Daoy (cell line): ENCODE measurements at regions not wholly inside any gene's neighbourhood (a gene's known extent, or its start where the extent isn't known, plus 50 kb on each side); places are given as distances from the start of the nearest gene placed in this dataset.

ENCODE experiments used
- DNase-seq: peaks from one replicate; pipeline ENCODE4 v3.0.0-alpha.2; 2015; ENCODE audit warnings: low read depth

DNA sequence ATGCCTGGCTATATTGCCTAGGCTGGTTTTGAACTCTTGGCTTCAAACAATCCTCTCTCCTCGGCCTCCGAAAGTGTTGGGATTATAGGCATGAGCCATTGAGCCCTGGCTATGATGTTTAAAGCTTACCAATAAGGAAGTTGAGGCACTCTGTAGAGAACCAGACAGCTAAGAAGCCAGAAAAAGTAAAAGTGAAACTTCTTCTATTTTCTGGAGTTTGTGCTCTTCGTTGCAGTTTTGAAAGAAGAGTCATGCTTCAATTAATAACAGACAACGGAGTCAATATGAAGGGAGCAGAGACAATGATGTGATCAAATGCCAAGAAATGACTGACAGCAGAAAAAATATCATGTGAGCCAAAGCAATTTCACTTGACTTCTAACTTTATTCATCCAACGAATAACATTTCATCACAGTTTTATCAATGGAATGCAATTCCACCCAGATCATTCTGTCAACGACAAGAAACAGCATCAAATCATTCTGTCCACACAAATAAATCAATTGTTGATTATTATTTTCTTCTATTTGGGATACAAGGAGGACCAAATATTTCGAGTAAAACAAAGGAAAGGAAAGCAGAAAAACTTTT is 175.5 kb upstream of the CELF4 start:
- no peak for DNase-seq

- DNase-seq, result no peak
These were observed 168.8 kb upstream of the CELF4 start for GRCh38 chr18:37734406-37734805.

DNA sequence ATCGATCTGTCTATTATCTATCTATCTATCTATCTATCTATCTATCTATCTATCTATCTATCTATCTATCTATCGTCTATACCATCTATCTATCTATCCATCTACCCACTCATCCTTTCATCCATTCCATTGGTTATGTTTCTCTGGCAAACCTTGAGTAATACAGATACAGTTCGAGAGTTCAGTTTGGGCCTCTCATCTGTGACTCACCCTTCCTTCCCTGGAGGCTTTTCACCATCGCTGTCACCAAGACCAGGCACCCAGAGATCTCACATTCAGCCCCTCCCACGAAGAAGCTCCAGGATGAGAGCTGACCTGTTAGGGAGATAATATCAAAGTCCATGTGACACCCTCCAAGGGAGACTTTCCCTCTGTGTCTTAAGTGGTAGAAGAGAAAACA is 164.1 kb upstream of the CELF4 start:
- no peak for DNase-seq

DNA sequence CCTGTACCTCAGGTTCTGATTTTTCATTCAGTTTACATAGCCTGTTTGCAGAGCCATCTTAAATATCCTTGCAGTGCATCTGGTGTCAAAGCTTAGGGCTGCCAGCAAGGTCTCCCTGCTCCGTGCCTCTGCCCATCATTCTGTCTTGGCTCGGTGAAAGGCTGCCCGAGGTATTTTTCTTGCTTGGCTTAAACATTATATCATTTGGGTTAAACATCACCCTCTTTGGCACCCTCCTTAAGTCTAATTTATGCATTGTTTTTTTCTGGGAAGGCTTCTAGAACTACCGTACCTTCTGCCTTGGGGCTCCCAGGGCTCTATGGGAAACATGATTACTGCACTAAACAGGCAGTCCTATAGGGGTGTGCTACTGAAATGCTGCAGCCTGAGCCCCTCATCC is 158.6 kb upstream of the CELF4 start:
- DNase-seq, result no peak

GRCh38 chr18:37721544-37722522 is 156.2 kb upstream of the CELF4 start:
- no peak for DNase-seq

DNA sequence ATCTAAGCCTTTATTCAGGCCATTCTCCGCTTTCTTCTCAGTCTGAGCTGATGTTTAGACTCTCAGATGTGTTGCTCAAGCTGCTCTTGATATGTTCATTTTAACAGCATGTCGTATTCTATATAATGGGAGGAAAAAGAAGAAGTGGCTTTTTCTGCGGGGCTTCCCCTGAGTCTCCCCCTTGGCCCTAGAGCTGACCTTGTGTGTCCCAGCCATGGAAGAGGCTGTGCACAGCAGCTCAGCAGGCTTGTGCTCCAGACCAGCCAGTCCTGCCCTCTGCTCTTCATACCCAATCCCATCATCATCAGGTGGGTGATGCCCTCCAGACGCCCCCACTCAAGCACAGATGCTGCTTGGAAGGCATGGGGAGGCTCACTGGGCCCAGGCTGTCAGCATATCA is 155.1 kb upstream of the CELF4 start:
- DNase-seq, result no peak

- DNase-seq, result no peak
These were observed 152.1 kb upstream of the CELF4 start for GRCh38 chr18:37717656-37718055.

DNA sequence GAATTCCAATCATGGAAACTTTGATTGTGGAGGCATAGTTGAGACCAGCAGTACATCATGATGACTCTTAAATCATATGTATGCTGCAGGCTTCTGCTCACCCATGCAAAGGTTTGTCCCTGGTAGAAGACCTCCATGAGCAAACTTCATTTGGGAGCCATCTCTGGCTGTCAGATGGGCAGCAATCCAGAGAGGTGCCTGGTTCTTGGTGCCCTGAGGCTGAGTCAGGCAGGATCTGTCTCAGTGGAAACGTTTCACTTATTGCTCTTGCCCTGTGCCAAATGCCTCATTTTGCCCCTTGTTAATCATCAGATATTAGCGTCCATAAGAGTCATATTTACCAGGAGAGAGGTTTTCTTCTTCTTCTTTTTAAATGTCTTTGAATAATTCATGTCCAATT is 151.5 kb upstream of the CELF4 start:
- no peak for DNase-seq

DNA sequence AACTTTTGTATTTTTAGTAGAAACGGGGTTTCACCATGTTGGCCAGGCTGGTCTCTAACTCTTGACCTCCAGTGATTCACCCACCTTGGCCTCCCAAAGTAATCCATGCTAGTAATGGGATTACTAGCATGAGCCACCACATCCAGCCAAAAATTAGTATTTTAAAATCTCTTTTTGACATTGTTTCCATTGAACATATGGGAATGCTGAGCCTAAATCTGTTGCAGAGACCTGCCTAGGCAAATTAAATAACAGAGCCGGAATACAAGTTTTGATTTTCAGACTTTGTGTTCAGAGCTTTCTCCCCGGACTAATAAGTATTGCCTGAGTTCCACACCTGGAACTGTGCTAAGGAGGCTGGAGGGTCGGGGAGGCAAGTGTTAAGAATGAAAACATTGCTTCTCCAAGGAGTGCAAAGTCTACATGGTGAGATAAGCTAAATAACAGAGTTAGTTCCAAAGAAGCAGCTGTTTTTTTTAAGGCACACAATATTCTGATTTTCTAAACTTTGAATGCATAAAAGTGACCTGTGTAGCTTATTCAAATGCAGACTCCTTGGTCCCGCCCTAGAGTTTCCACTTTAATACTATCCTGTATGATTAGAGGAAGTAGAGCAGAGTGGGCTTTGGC is 150.6 kb upstream of the CELF4 start:
- DNase-seq, result no peak

DNA sequence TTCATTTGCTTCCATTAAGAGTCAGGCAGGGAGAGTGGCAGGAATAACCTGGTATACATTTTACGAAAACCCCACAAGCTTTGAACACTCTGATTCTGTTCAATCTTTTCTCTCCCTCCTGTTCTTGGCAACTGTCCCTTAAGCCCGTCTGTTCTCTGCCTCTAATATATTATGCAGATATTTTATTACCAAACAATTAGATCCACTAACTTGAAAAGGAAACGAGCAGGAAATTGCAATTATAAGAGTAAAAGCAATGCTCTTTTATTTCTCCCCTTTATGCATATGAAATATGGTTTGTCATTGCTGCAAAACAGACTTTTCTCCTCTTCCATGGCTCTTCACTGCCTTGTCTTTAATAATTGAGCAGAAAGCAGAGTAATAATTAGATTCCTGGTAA is 149.1 kb upstream of the CELF4 start:
- DNase-seq, result no peak

GRCh38 chr18:37712776-37713175 is 147.2 kb upstream of the CELF4 start:
- no peak for DNase-seq

DNA sequence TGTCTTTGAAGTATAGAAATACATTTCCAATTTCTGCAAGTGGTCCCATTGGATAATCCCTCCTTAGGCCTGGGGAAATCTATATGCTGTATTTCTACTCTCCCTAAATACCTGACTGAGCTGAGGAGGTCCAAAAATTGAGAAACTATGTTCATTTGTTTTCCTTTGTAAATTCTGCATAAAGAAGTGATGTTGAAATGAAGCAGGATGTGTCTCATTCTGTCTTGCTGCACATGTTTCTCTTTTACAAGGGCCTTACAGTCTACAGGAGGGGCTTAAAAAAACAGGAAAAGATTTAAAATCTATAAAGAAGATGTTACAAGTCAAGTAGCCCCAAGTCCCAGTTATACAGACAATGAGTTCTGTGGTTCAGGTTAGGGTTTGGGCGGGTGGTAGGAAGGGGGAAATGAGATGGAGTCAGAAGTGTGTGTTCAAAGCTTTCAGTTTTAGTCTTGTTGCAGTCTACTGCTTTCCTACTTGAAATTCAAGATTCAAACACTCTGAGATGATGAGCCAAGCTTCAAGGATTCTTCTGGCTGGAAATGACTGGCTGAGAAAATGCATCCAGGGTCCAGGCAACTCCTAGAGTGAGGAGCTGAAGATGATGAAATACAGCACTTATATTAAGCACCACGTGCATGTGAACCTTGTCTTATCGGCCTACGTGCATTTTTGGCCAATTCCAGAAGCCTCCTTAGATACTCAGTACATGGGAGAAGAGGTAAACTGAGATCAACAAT is 146.3 kb upstream of the CELF4 start:
- DNase-seq, result no peak

- no peak for DNase-seq
These were observed 145.1 kb upstream of the CELF4 start for GRCh38 chr18:37710726-37711125.

- DNase-seq, result no peak
These were observed 144.1 kb upstream of the CELF4 start for GRCh38 chr18:37709740-37710139.

GRCh38 chr18:37705016-37705415 is 139.4 kb upstream of the CELF4 start:
- no peak for DNase-seq

DNA sequence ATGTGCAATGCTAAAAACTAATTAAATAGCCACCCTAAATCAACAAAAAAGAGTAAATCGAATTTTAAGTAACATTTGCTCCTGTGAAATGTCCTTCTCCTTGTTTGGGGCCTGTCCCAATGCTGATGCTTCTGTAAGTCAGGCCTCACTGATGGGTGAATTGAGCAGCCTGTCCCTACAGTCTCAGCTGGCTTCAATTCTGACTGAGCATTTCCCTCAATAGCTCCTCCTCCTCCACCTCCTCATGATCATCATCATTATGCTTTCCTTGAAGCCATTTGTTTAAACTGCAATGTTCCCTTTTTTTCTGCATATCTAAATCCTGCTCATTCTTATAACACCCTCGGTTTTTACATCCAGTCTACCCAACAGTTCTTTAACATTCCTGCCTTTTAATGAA is 137.2 kb upstream of the CELF4 start:
- no peak for DNase-seq

GRCh38 chr18:37701967-37702366 is 136.4 kb upstream of the CELF4 start:
- no peak for DNase-seq

GRCh38 chr18:37698508-37699040 is 133.0 kb upstream of the CELF4 start:
- no peak for DNase-seq

DNA sequence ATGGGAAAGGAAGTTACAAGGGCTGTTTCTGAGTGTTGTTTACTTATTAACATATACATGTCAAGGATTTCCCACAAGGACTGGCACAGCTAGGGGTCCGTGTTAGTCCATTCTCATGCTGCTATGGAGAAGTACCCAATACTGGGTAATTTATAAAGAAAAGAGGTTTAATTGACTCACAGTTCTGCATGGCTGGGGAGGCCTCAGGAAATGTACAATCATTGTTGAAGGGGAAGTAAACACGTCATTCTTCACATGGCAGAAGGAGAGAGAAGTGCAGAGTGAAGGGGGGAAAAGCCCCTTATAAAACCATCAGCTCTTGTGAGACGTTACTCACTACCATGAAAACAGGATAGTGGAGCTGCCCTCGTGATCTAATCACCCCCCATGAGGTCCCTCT is 128.9 kb upstream of the CELF4 start:
- no peak for DNase-seq

DNA sequence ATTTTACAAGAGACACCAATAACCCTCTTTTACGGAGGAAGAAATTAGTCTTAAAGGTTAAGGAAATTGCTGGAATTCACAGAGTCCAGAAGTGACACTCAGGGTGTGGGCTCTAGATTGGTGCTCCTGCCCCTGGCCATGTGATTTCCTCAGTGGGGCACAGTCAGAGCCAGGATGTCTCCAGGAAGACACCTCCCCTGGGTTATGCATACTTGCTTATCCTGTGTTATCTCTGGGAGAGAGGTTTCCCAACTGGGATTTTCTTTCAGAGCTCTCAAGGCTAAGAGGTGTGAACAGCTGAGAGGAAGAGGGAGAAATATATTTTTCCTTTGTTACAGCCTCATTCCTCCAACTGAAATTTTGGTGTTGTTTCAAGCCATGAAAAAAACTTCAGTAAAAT is 125.6 kb upstream of the CELF4 start:
- DNase-seq, result no peak

DNA sequence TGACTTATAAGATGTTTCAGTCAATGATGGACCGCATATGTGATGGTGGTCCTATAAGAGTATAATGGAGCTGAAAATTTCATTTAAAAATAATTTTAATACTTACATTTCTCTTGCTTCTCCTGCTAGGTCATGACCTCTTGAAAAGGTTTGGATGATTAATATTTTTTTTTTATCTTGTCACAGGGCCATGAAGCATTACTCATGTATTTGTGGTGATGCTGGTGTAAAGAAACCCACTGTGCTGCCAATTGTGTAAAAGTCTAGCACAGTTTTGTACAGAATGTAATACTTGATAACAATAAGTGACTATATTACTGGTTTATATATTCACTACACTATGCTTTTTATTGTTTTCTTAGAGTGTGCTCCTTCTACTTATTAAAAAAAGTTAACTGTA is 124.2 kb upstream of the CELF4 start:
- DNase-seq, result no peak

GRCh38 chr18:37684590-37684989 is 119.0 kb upstream of the CELF4 start:
- no peak for DNase-seq
